Peyer's patch (tissue), 4 donors: ENCODE measurements at regions not wholly inside any gene's neighbourhood (a gene's known extent, or its start where the extent isn't known, plus 50 kb on each side); places are given as distances from the start of the nearest gene placed in this dataset.

Experiments
- DNase-seq, 3 donors: peaks; one replicate each; pipeline ENCODE4 v3.0.0-alpha.2; 2017 to 2019
- H3K27ac ChIP-seq, 4 donors: fragments of 200-600 bp; sonication (generic); one replicate each; pipeline ENCODE4 v1.5.1; 2016 to 2019
- H3K27me3 ChIP-seq, 2 donors: fragments of 200-600 bp; sonication (generic); one replicate each; pipeline ENCODE4 v1.5.1; 2019
- H3K36me3 ChIP-seq, 3 donors: fragments of 200-600 bp; sonication (generic); one replicate each; pipeline ENCODE4 v1.5.1; 2016 to 2019
- H3K4me1 ChIP-seq, 4 donors: fragments of 200-600 bp; sonication (generic); one replicate each; pipeline ENCODE4 v1.5.1; 2016 to 2019
- H3K4me3 ChIP-seq, 4 donors: fragments of 200-600 bp; sonication (generic); 1 replicate in 3 of 4; 2 replicates in 1 of 4; pipeline ENCODE4 v1.5.1; 2016 to 2019; ENCODE audit warnings: mild to moderate bottlenecking in 1 of 4
- H3K9me3 ChIP-seq, 4 donors: fragments of 200-600 bp; sonication (generic); one replicate each; pipeline ENCODE4 v1.5.1; 2016 to 2019; ENCODE audit warnings: mild to moderate bottlenecking in 1 of 4
- POLR2A ChIP-seq, 2 donors: fragments of 450-650 bp; IDR thresholded peaks; one replicate each; pipeline ENCODE4 v1.5.1; 2017; ENCODE audit warnings: antibody characterized with exemption in 2 of 2, mild to moderate bottlenecking in 2 of 2, moderate library complexity in 2 of 2
- TF ChIP-seq, protein P1 (sequence below), 6 experiments: fragments of 450-650 bp in 4 of 6; fragments of 200-600 bp in 2 of 6; sonication (generic) in 1 of 6; IDR thresholded peaks; one replicate each; pipeline ENCODE4 v1.5.1; 2017 to 2019; ENCODE audit warnings: antibody characterized with exemption in 6 of 6, mild to moderate bottlenecking in 3 of 6, moderate library complexity in 1 of 6

DNA sequence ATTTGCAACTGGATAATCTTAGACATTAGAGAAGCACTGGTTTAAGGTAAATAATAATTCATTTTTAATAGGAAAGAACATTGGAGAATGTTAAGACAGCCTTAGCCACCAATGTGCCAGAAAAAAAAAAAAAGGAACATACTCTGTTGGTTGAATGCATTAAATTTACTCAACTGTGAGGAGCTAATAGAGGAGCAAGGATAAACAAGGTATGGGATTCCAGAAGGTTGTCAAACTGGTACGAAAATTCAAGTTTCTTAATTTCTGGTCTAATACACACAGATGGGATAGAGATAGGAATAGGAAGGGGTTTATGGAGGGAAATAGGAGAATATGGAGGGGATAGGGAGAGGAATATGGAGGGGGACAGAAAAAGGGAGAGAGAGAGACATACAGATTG is 1096.6 kb downstream of the ARAP2 start:
- Histone ChIP-seq H3K4me1 (no peaks in the 10 kb centered on the region), H3K4me3 (no peak overlapping the region), H3K27me3 (no peaks in the 10 kb centered on the region), H3K9me3 (peaks cover 0 to 3% (median 0%) of the 10 kb centered on the region in 4 donors), H3K36me3 (no peaks in the 10 kb centered on the region), H3K27ac (no peak overlapping the region)
- TF ChIP-seq POLR2A (IDR thresholded peaks at IDR 0.05): no peak
- TF ChIP-seq, protein P1, sequence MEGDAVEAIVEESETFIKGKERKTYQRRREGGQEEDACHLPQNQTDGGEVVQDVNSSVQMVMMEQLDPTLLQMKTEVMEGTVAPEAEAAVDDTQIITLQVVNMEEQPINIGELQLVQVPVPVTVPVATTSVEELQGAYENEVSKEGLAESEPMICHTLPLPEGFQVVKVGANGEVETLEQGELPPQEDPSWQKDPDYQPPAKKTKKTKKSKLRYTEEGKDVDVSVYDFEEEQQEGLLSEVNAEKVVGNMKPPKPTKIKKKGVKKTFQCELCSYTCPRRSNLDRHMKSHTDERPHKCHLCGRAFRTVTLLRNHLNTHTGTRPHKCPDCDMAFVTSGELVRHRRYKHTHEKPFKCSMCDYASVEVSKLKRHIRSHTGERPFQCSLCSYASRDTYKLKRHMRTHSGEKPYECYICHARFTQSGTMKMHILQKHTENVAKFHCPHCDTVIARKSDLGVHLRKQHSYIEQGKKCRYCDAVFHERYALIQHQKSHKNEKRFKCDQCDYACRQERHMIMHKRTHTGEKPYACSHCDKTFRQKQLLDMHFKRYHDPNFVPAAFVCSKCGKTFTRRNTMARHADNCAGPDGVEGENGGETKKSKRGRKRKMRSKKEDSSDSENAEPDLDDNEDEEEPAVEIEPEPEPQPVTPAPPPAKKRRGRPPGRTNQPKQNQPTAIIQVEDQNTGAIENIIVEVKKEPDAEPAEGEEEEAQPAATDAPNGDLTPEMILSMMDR (IDR thresholded peaks at IDR 0.05): no peak
- DNase-seq: no peak

DNA sequence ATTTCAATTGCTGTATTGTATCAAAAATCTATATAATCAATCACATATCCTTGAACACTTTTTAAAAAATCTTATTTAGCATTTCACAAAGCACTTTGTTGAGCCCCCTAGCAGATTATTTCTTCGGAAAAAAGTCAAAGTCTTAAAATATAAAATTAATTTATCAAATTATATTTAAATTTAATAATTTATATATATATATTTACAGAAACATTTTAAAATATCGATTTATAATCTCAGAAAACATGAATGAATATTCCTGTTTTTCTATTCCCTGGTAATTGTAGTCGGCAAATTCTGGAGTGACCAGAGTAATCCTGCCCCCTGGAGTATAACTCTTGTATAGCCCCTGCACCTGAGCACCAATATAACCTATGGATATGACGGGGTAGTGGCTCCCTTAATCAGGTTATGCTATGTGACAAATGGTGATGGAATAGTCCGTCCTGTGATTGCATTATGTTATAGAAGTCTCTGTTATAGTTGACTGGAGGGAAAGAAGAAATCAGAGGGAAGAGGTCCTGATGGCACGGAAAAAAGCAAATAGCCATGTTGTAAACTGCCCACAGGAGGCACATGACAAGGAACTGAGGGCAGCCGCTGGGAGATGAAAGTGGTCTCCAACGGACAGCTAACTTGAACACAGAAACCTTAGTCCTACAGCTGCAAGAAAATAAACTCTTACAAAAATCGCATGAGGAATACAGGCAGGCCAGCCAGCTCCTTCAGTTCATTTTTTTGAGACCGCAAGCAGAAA is 1092.3 kb downstream of the ARAP2 start:
- H3K4me3 ChIP-seq: no peak overlapping the region
- no peaks in the 10 kb centered on the region for H3K9me3 ChIP-seq
- no peak overlapping the region for H3K27ac ChIP-seq
- TF ChIP-seq POLR2A (IDR thresholded peaks at IDR 0.05): no peak
- TF ChIP-seq, protein P1 (IDR thresholded peaks at IDR 0.05): no peak
- no peaks in the 10 kb centered on the region for H3K36me3 ChIP-seq
- no peak for DNase-seq
- H3K4me1 ChIP-seq: no peaks in the 10 kb centered on the region
- no peaks in the 10 kb centered on the region for H3K27me3 ChIP-seq

DNA sequence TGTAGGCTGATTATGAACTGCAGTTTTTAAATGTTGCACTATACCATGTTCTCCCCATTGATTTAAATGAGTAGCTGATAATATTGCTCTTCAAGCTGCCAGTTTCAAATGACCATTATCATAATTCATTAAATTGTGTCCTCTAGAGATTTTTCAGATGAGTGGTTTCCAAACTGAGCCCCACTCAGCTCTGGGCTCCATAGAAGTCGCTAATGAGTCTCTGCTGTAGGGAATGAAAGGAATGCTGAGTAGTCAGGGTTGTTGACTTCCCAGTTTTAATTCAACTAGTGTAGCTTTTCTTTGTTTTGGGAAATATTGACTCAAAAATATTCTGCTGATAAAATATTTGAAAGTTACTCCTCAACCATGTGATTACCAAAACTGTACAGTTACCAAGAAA is 1081.1 kb downstream of the ARAP2 start:
- no peak for DNase-seq
- Histone ChIP-seq H3K4me3 (no peak overlapping the region), H3K36me3 (no peaks in the 10 kb centered on the region), H3K9me3 (no peaks in the 10 kb centered on the region), H3K27ac (no peak overlapping the region), H3K27me3 (no peaks in the 10 kb centered on the region), H3K4me1 (no peaks in the 10 kb centered on the region)
- no peak for TF ChIP-seq POLR2A (IDR thresholded peaks at IDR 0.05)
- TF ChIP-seq, protein P1 (IDR thresholded peaks at IDR 0.05): no peak

DNA sequence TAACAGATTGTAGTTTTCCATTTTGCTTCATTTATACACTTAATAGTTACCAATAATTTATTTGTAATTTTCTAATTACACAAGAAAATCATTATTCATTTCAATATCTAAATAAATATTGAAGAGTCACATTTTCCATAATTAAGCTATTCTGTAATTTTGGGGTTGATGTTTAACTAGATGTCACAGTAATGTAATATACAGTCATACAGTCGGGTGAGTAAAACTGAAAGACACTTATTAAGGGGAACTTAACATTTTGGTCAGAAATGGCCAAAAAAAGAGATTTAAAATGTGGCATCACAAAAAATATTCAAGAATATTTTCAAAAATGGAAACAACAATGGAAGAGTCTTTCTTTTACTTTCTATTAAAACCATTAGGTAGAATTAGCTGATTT is 1080.3 kb downstream of the ARAP2 start:
- H3K27ac ChIP-seq: no peak overlapping the region
- H3K4me3 ChIP-seq: no peak overlapping the region
- H3K36me3 ChIP-seq: no peaks in the 10 kb centered on the region
- no peaks in the 10 kb centered on the region for H3K9me3 ChIP-seq
- DNase-seq: no peak
- H3K4me1 ChIP-seq: no peaks in the 10 kb centered on the region
- no peaks in the 10 kb centered on the region for H3K27me3 ChIP-seq
- no peak for TF ChIP-seq POLR2A (IDR thresholded peaks at IDR 0.05)
- TF ChIP-seq, protein P1 (IDR thresholded peaks at IDR 0.05): no peak

DNA sequence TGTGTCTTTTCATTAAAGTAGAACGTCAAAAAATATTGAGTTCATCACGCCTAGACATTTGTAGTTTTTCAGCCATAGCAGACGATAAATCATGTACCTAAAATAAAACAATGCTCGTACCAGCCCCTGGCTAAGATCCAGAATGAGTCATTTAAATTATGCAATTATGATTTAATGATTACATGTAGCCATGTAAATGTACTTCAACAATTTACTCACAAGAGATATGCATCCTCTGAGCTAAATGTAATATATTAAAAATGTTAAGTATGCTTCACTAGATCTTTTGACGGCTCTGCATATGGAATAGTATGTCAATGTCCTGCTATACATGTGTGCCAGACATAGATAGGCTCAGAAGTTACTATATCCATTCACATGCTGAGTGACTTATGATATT is 1077.8 kb downstream of the ARAP2 start:
- no peaks in the 10 kb centered on the region for H3K4me1 ChIP-seq
- H3K9me3 ChIP-seq: no peaks in the 10 kb centered on the region
- H3K36me3 ChIP-seq: no peaks in the 10 kb centered on the region
- no peak for DNase-seq
- no peaks in the 10 kb centered on the region for H3K27me3 ChIP-seq
- H3K27ac ChIP-seq: no peak overlapping the region
- no peak for TF ChIP-seq POLR2A (IDR thresholded peaks at IDR 0.05)
- TF ChIP-seq, protein P1 (IDR thresholded peaks at IDR 0.05): no peak
- H3K4me3 ChIP-seq: no peak overlapping the region
